Stimulated activated CD4-positive, alpha-beta T cell treated with anti-CD3 and anti-CD28 coated beads, Interleukin-15, amount 100 ng/mL, for 48 hours (primary cell): ENCODE measurements at regions not wholly inside any gene's neighbourhood (a gene's known extent, or its start where the extent isn't known, plus 50 kb on each side); places are given as distances from the start of the nearest gene placed in this dataset.
"Not testable (repeated sequence)": the region's sequence is repeated elsewhere in the genome, so short reads cannot be mapped to it uniquely, and the experiment has no call there.

ENCODE experiments used
- DNase-seq, 2 donors: peaks; one replicate each; pipeline ENCODE4 v3.0.0-alpha.2; 2020; ENCODE audit warnings: low read depth in 2 of 2

DNA sequence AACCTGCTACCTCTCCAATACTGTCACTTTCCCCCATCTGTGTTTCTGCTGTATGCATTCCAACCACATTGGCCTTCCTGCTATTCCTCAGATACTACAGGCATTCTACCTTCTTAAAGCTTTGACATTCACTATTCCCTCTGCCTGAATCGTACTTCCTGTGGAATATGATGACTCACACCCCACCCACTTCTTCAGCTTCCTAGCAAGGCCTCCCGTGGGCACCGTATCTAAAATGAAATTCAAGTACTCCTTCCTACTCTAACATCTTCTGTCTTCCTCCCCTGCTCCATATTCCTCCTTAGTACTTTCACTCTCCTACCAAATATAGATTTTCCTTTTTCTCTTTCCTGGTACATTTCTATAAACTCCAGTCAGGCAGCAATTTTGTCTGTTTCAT lies 710.4 kb downstream of the RNF144A start:
- no peak for DNase-seq

GRCh38 chr2:7632420-7632819 lies 715.2 kb downstream of the RNF144A start:
- DNase-seq: no peak

DNA sequence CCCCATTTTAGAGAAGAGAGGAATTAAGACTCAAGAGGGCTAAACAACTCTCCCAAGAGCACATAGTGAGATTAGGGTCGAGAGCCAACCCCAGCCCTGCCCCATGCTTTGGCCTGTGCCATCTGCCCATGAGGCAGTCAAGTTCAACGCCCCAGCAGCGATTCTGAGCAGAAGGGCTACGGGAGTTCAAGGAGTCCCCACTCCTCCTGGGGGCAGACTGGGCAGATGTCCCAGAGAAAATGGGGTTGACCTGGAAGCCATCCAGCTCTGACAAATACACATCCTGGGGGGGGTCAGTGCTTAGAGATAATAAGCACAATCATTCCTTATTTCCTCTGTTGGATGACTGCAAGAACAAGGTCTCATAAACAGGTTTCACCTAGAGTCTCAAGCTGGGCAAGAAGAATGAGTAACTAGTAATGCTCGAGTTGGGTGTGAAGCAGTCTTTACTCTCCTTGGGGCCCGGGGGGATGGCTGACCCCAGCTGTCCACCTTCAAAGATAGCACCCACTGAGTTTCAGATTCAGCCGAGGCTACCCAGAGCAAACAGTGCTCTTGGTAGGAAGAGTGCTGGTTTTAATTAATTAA lies 716.4 kb downstream of the RNF144A start:
- no peak for DNase-seq

GRCh38 chr2:7634409-7634808 lies 717.2 kb downstream of the RNF144A start:
- DNase-seq: no peak

DNA sequence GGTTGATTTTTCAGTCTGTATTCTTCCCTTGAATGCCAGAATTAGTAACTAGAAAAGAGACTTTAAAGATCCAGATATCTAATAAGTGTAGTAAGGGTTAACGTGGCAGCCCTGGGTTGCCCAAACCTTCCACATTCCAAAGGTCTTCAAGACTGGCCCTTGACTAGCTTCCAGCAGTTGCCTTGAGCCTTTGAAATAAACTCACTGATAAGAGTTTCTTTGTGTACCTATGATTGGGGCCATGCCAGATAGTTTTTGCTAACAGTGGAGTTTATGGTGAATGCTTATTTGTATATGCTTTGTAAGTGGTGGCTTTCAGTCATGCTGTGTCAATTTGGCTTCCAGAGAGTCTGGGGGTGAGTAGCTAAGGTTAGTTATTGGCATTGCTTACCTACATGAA lies 722.3 kb downstream of the RNF144A start:
- DNase-seq: no peak

- DNase-seq: not testable (repeated sequence)
Measured at GRCh38 chr2:7641272-7641671, 724.1 kb downstream of the RNF144A start.

DNA sequence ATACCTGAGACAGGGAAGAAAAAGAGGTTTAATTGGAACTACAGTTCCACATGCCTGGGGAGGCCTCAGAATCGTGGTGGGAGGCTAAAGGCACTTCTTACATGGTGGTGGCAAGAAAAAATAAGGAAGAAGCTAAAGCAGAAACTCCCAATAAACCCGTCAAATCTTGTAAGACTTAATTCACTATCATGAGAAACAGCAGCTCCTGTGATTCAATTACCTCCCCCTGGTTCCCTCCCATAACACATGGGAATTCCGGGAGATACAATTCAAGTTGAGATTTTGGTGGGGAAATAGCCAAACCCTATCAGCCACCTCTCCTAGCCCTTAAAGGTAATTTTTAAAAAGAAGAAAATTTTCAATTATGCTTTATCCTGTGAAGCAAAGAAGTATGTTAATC lies 728.8 kb downstream of the RNF144A start:
- DNase-seq: no peak

GRCh38 chr2:7646661-7647060 lies 729.4 kb downstream of the RNF144A start:
- DNase-seq: no peak

DNA sequence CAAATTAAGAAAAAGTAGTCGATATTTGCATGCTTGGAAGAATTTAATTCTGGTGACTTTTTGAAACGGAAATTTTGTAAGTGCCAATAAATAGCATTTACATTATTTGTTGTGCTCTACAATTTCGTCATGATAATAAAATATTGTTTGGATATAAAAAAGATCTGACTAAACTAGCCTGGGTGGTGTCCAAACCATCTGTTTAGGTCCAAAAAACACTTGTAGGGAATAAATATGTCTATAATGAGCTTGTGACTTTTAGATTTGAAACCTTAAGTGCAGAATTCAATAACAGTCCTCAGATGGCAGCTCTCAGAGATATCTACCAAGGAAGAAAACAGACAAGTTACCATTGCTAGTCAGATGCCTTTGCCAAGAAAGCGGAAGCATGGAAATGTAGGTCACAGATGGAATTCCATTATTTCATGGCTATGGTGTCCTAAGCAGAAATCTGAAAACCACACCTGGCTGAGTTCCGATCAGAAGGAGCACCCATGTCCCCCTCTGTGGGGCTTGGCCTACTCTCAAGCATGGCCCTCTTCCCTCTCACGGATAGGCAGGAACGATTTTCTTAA lies 731.1 kb downstream of the RNF144A start:
- no peak for DNase-seq

DNA sequence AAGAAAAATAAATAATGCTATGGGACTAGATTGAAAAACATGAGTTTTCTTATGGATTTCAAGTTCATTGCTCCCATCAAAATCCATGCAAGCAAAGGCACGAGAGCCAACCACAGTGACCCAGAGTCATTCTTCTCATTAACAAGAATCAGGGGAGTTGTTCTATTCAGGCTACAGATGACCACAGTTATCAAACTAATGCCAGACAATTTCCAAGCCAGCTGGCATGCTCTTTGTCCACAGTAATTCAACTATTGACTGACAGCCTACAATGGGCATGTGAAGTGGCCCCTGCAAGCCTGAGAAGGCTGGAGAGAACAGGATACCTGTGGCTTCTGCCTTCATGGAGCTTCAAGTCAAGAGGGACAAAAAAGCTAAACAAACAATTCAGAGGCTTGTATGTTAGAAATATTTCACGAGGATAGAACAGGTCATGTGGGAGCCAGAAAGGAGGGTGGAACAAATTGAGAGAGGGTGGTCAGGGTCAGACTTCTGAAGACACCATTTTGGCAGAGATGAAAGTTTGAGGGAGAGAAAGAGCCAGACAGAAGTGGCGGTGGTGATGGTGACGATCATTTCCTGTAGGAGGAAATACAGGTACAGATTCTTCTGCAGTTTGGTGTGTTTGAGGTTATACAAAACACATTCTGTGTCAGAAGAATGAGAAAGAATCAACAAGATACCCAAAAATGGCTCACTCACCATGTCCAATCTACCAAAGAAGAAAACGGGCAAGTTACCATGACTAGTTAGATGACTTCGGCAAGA lies 732.4 kb downstream of the RNF144A start:
- DNase-seq: no peak

- no peak for DNase-seq
Measured at GRCh38 chr2:7653617-7654016, 736.4 kb downstream of the RNF144A start.

DNA sequence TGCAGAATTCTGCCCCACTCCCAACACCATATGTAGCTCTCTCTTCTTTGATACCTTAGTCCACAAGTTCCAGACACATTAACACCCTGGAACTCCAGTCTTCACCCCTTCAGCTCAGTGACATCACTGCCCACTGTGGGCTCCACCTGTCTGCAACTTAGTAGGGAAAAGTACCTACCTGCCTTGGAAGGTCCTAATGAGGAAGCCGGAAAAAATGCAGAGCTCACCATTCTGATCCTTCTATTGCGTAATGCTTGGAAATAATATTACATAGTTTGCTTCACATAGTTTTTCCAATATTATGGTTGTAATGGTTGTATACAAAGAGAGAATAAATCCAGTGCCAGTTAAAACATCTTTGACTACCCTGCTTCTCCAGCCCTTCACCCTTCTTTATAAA lies 738.4 kb downstream of the RNF144A start:
- DNase-seq: no peak

- DNase-seq: not testable (repeated sequence)
Measured at GRCh38 chr2:7657526-7657925, 740.3 kb downstream of the RNF144A start.

DNA sequence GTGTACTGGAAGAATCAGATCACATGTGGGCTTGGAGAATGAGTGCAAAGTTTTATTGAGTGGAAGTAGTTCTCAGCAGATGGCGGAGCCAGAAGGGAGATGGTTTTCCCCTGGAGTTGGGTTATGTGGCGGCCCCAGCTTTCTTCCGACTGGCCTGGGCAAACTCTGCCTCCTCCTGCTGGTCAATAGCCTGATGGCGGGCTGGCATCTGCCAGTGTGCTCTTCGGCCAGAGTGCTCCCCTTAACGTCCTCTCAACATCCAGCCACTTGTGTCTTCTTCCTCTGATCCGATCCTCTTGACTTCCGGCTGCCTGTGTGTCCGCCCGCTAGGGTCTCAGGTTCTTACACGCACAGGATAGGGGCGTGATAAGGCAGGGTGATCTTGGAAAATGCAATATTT lies 741.3 kb downstream of the RNF144A start:
- no peak for DNase-seq

- DNase-seq: no peak
Measured at GRCh38 chr2:7660816-7661215, 743.6 kb downstream of the RNF144A start.

DNA sequence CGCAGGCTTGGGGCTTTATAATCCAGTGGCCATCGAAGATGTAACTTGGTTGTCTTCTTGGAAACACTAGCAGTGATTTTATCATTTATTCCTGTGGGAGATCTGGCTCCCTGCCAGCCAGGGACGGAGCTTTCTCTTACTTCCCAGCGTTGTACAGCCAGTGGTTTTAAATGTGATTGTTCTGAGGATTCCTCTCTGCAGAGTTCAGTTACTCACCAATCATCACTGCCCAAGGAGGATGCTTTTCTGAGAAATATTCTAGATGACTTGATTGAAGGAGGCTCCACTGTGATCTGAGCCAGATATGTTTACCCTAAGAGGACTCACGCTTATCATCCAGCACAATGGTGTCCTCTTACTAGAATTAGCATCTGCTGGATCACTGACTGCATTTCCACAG lies 744.3 kb downstream of the RNF144A start:
- DNase-seq: no peak

DNA sequence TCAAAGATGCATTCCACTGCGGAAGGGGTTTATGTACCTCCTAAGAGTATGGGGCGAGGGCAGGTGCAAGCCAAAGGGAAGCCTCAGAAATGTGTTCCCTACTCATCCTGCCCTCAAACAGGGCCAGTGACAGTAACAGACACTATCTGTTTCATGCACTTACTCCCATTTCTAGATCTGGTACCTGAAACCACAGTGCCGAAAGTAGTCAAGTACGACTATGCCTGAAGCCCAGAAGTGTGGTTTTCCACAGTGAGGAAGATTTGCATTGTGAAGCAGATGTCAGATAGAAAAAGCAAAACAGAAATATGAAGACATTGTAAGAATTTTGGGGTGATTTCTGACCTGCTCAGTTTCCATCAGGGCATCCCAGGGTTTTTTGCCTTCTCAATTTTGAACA lies 748.7 kb downstream of the RNF144A start:
- no peak for DNase-seq

DNA sequence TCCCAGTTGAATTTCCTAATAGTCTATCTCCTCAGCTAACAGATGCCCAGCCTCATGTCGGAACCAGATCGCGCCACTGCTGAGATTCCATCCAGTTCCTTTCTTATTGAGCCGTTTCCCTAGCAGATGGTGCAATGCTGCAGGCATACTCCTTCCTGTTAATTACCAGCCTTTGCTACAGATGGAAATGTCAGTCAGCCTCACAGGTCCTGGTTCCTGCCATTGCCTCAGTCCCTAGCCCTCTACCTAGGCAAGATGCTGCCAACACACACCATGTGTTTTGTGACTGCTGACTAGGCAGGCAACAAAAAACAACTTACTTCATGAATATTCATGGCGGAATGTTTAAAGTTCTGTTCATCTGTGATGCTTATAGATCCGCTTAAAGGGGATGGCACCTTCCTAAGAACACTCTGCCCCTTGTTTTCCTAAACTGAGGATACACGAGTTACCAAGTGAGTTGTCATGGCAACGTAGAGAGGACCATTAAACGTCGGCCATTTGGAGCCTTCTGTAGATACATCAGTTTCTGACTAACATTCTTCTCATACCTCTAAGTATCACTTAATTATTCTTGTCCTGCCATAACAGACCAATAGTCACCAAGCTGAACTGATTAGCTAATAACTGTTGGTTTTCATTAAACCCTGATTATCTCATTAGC lies 749.5 kb downstream of the RNF144A start:
- DNase-seq: no peak

DNA sequence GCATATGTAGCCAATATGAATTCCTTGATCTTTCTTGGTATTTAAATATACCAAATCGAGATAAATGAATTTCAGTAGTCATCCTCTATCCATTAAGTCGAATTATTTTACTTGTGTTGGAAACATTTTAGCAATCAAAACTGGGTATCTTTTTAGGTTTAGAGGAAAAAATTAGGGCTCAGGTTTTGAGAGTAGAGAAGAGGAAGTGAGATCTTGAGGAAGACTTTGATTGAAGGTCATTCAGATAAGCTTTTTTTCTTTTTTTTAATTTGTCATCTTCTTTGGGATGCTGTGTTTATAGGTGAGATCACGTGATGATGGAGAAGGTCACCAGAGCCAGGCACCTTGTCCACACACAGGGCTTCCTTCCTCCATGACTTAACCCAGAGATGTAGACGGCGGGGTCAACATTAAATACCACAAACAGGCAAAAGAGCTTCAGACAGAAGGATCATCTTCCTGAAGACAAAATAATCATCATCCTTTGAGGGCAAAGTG lies 750.1 kb downstream of the RNF144A start:
- no peak for DNase-seq

DNA sequence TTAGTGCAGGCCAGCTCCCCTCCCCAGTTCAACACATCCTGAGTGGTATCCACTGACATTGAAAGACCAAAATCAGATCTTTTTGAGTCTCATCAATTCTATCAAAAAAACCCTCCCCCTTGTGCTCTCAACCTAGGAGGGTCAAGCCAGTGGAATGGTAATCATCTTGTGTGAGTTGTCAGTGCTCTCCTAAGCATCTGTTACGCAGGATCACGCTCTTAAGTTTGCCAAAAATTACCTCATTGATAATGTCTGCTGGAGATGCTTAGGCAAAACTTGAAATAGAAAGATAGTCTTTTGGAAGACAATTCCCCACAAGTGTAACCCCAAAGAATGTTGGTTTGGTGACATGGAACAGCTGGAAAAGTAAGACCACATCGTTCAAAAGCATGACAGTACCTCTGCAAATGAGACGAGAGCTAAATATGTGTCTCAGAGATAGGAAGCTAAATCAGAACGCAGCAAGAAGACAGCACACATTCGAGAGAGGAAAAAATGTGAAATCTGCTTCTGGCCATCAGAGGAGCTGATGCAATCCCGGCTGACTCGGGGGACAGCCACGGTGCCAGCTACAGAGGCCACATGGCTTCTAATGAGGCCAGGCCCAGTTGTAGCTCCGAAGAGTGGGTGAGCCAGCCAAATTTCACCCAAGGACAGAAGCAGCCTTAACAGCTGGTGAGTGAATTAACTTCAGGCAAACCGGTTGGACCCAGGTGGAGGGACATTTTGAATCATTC lies 753.9 kb downstream of the RNF144A start:
- DNase-seq: no peak

- peak; percentile 36 to 45 for DNase-seq
Measured at GRCh38 chr2:7672027-7672684, 754.9 kb downstream of the RNF144A start.
